Hepatocyte (in vitro differentiated cells): ENCODE measurements at regions not wholly inside any gene's neighbourhood (a gene's known extent, or its start where the extent isn't known, plus 50 kb on each side); places are given as distances from the start of the nearest gene placed in this dataset.

Source experiments
- DNase-seq: peaks from one replicate; pipeline ENCODE4 v3.0.0-alpha.2; 2016; ENCODE audit warnings: low spot score
- H2AFZ ChIP-seq: fragments of 200-600 bp; sonication (generic); 2 replicates; pipeline ENCODE4 v1.6.0; 2016; ENCODE audit warnings: antibody characterized with exemption, mild to moderate bottlenecking
- H3K27ac ChIP-seq: fragments of 200-600 bp; sonication (generic); 2 replicates; pipeline ENCODE4 v1.5.1; 2016; ENCODE audit warnings: mild to moderate bottlenecking
- H3K27me3 ChIP-seq: fragments of 200-600 bp; sonication (generic); 2 replicates; pipeline ENCODE4 v1.6.1; 2016
- H3K36me3 ChIP-seq: fragments of 200-600 bp; sonication (generic); replicated peaks from 2 replicates; pipeline ENCODE4 v1.5.1; 2016; ENCODE audit warnings: low read depth; ENCODE audit not compliant: insufficient read depth
- H3K4me1 ChIP-seq: fragments of 200-600 bp; sonication (generic); 2 replicates; pipeline ENCODE4 v1.5.1; 2016; ENCODE audit warnings: mild to moderate bottlenecking, moderate library complexity; ENCODE audit not compliant: insufficient read depth
- H3K4me2 ChIP-seq: fragments of 200-600 bp; sonication (generic); 2 replicates; pipeline ENCODE4 v1.6.0; 2016
- H3K4me3 ChIP-seq: fragments of 200-600 bp; sonication (generic); 2 replicates; pipeline ENCODE4 v1.5.1; 2016; ENCODE audit warnings: mild to moderate bottlenecking
- H3K79me2 ChIP-seq: fragments of 200-600 bp; sonication (generic); 2 replicates; pipeline ENCODE4 v1.6.0; 2017; ENCODE audit warnings: mild to moderate bottlenecking
- H3K9me2 ChIP-seq: fragments of 200-600 bp; sonication (generic); replicated peaks from 2 replicates; pipeline ENCODE4 v1.6.0; 2017; ENCODE audit warnings: mild to moderate bottlenecking; ENCODE audit not compliant: insufficient read depth
- H3K9me3 ChIP-seq: fragments of 200-600 bp; sonication (generic); 2 replicates; pipeline ENCODE4 v1.5.1; 2016; ENCODE audit warnings: low read depth, mild to moderate bottlenecking
- H4K20me1 ChIP-seq: fragments of 200-600 bp; sonication (generic); 2 replicates; pipeline ENCODE4 v1.6.0; 2016; ENCODE audit warnings: mild to moderate bottlenecking; ENCODE audit not compliant: insufficient read depth, poor library complexity, severe bottlenecking
- EZH2 ChIP-seq: fragments of 200-600 bp; sonication (generic); IDR thresholded peaks from 2 replicates; pipeline ENCODE4 v1.6.1; 2016; ENCODE audit warnings: antibody characterized with exemption, mild to moderate bottlenecking, borderline replicate concordance
- EZH2phosphoT487 ChIP-seq: fragments of 200-600 bp; sonication (generic); IDR thresholded peaks from one replicate; pipeline ENCODE4 v1.6.1; 2018; ENCODE audit warnings: antibody characterized with exemption, mild to moderate bottlenecking, low read depth, moderate library complexity; ENCODE audit not compliant: unreplicated experiment, severe bottlenecking
- WGBS: methylation state at CpG from one replicate; pipeline ENCODE4 v1.1.6; 2016; ENCODE audit warnings: low lambda C conversion rate; ENCODE audit errors: missing lambda C conversion rate; 5-methylcytosine and 5-hydroxymethylcytosine counted together
- TF ChIP-seq, protein P1 (sequence below): fragments of 200-600 bp; sonication (generic); IDR thresholded peaks from 2 replicates; pipeline ENCODE4 v1.5.1; 2016; ENCODE audit warnings: antibody characterized with exemption, mild to moderate bottlenecking; ENCODE audit not compliant: poor library complexity

- no peak for DNase-seq
- peak overlapping the region; percentile 82 for H3K27ac ChIP-seq
- no peaks in the 10 kb centered on the region for H3K9me3 ChIP-seq
- peak overlapping the region; percentile 72 for H3K4me2 ChIP-seq
- H3K9me2 ChIP-seq = no peaks in the 10 kb centered on the region
- no peaks in the 10 kb centered on the region for H4K20me1 ChIP-seq
- 52% methylated on average over 12 of the region's 16 CpGs for WGBS
- TF ChIP-seq, protein P1, sequence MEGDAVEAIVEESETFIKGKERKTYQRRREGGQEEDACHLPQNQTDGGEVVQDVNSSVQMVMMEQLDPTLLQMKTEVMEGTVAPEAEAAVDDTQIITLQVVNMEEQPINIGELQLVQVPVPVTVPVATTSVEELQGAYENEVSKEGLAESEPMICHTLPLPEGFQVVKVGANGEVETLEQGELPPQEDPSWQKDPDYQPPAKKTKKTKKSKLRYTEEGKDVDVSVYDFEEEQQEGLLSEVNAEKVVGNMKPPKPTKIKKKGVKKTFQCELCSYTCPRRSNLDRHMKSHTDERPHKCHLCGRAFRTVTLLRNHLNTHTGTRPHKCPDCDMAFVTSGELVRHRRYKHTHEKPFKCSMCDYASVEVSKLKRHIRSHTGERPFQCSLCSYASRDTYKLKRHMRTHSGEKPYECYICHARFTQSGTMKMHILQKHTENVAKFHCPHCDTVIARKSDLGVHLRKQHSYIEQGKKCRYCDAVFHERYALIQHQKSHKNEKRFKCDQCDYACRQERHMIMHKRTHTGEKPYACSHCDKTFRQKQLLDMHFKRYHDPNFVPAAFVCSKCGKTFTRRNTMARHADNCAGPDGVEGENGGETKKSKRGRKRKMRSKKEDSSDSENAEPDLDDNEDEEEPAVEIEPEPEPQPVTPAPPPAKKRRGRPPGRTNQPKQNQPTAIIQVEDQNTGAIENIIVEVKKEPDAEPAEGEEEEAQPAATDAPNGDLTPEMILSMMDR = no peak
- TF ChIP-seq EZH2phosphoT487 (no peak), EZH2 (no peak)
- H2AFZ ChIP-seq = no peak overlapping the region
- H3K4me3 ChIP-seq = no peak overlapping the region
- H3K36me3 ChIP-seq = no peaks in the 10 kb centered on the region
- no peaks in the 10 kb centered on the region for H3K79me2 ChIP-seq
- no peaks in the 10 kb centered on the region for H3K27me3 ChIP-seq
- H3K4me1 ChIP-seq = peaks cover 30% of the 10 kb centered on the region
Measured at GRCh38 chr4:3388471-3389232, 53.1 kb upstream of the HGFAC start.

DNA sequence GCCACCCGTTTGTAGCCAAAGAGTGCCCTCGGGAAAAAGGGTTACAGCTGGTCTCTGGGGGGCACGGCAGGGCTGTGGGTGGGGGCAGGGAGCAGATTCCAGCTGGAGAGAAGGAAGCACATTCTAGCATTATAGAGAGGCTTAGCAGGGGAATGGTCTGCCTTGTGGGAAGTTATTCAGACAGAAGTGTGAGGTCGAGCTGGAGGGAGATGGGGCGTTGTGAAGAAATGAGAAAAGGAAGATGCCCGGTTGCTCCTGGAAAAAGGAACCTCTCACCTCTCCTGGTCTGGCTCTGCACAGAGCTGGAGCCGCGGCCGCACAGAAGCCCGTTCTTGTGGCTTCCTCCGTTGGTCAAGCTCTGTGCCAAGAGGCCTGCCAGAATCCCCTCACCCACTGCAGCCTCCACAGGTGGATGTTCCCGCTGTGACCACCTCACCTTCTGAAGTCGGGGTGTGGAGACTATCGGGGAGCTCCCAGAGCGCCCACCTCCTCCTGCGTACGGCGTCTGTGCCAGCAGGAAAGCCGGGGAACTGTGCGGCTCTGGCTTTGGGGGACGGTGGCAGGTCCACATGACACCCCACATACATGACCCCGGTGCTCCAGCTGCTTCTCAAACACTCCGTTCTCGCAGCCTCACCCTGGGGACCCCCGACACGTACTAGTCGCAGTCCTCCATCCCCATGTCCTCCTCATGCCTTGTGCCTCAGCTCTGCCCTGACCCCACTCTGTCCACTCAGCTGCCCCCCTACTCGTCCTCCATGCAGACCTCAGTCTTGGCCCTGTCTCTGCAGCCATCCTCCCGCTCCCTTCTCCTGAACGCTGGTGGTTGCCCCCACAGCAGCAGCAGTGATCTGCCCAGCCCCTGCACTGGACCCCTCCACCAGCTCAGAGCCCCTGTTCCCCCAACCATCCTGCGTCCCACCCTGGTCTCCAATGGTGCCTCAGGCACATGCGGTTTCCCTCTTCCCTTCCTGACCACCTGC lies 52.2 kb upstream of the HGFAC start:
- Histone ChIP-seq H3K79me2 (no peaks in the 10 kb centered on the region), H3K9me3 (no peaks in the 10 kb centered on the region), H4K20me1 (no peaks in the 10 kb centered on the region), H3K4me2 (peak overlapping the region; percentile 72), H3K9me2 (no peaks in the 10 kb centered on the region), H2AFZ (no peak overlapping the region), H3K27me3 (no peaks in the 10 kb centered on the region), H3K4me1 (peaks cover 30% of the 10 kb centered on the region), H3K4me3 (no peak overlapping the region), H3K36me3 (no peaks in the 10 kb centered on the region), H3K27ac (peak overlapping the region; percentile 82)
- no peak for DNase-seq
- TF ChIP-seq EZH2 (no peak), EZH2phosphoT487 (no peak)
- 88% methylated on average over 32 of the region's 32 CpGs for WGBS

GRCh38 chr4:3390288-3390811 lies 51.4 kb upstream of the HGFAC start:
- no peak overlapping the region for H3K4me2 ChIP-seq
- H4K20me1 ChIP-seq = no peaks in the 10 kb centered on the region
- WGBS = 79% methylated on average over 24 of the region's 24 CpGs
- no peaks in the 10 kb centered on the region for H3K27me3 ChIP-seq
- TF ChIP-seq EZH2 (no peak), EZH2phosphoT487 (no peak)
- TF ChIP-seq, protein P1 = no peak
- H3K27ac ChIP-seq = no peak overlapping the region
- no peak for DNase-seq
- no peaks in the 10 kb centered on the region for H3K9me3 ChIP-seq
- no peaks in the 10 kb centered on the region for H3K9me2 ChIP-seq
- no peaks in the 10 kb centered on the region for H3K36me3 ChIP-seq
- no peaks in the 10 kb centered on the region for H3K79me2 ChIP-seq
- no peak overlapping the region for H2AFZ ChIP-seq
- H3K4me3 ChIP-seq = no peak overlapping the region
- H3K4me1 ChIP-seq = peaks cover 30% of the 10 kb centered on the region

DNA sequence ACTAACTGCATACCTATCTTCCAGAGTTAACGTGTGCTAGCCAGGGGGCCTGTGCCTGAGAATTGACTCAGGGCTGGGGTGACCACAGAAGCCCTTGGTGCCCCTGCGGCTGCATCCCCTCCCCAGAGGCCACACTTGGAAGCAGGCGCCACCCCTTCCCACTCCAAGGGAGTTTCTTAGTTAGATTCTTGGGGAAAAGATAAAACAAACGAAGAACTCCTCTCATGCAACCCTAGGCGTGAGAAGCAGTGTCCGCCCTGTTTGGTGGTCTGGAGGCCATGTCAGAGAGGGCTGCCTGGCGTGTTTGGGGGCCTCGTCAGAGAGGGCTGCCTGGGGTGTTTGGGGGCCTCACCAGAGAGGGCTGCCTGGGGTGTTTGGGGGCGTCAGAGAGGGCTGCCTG lies 50.3 kb upstream of the HGFAC start:
- peaks cover 3% of the 10 kb centered on the region for H3K9me3 ChIP-seq
- H3K27me3 ChIP-seq = no peaks in the 10 kb centered on the region
- 83% methylated on average over 9 of the region's 9 CpGs for WGBS
- H4K20me1 ChIP-seq = no peaks in the 10 kb centered on the region
- H3K79me2 ChIP-seq = peaks cover 6% of the 10 kb centered on the region
- H2AFZ ChIP-seq = no peak overlapping the region
- H3K4me3 ChIP-seq = no peak overlapping the region
- H3K4me1 ChIP-seq = peaks cover 30% of the 10 kb centered on the region
- TF ChIP-seq, protein P1 = no peak
- TF ChIP-seq EZH2phosphoT487 (no peak), EZH2 (no peak)
- no peaks in the 10 kb centered on the region for H3K9me2 ChIP-seq
- H3K4me2 ChIP-seq = no peak overlapping the region
- no peak overlapping the region for H3K27ac ChIP-seq
- no peaks in the 10 kb centered on the region for H3K36me3 ChIP-seq
- DNase-seq = no peak
